ENCODE measurements at regions not wholly inside any gene's neighbourhood (a gene's known extent, or its start where the extent isn't known, plus 50 kb on each side); places are given as distances from the start of the nearest gene placed in this dataset.

DNA sequence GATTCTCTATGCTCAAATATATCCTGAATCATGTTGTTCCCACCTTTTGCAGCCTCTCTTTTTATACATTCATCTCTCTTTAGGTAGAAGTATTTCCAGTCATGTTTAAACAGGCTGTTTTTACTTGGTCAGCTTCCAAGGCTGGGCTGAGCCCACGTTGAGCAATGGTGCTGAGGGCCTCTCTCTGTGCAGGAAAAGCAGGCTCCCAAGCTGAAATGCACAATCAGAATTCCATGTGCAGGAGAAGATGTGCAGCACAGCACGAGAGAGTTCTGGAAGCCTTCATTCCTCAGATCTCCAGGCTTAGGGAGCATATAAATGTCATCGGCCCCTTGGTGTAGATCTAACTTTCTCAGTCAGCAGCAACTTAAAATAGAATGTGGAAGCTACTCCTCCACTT lies 588.5 kb downstream of the TNS3 start (continued):
- TF ChIP-seq HDAC6 (IDR thresholded peaks at IDR 0.05; ENCODE audit: low read depth, low read length) (no peak), GABPA (IDR thresholded peaks at IDR 0.05; ENCODE audit: borderline replicate concordance, insufficient read depth, low read length) (no peak), SRF (IDR thresholded peaks at IDR 0.05; ENCODE audit: low read depth, low read length) (no peak), YY1 (IDR thresholded peaks at IDR 0.05; ENCODE audit: low read depth, low read length) (no peak), SIRT6 (IDR thresholded peaks at IDR 0.05; ENCODE audit: low read length) (no peak)

All from H1 (cell line).